Thymus (tissue), 11 donors: ENCODE measurements at regions not wholly inside any gene's neighbourhood (a gene's known extent, or its start where the extent isn't known, plus 50 kb on each side); places are given as distances from the start of the nearest gene placed in this dataset.
"Not testable (repeated sequence)": the region's sequence is repeated elsewhere in the genome, so short reads cannot be mapped to it uniquely, and the experiment has no call there.

Source experiments
- DNase-seq, 9 donors: peaks; one replicate each; pipeline ENCODE4 v3.0.0-alpha.2; 2013; ENCODE audit warnings: low spot score in 9 of 9, low read depth in 6 of 9, missing footprints in 1 of 9
- H3K27ac ChIP-seq, 2 donors: one replicate each; pipeline ENCODE4 v1.5.1; 2013; ENCODE audit warnings: control low read depth in 1 of 2, low read depth in 1 of 2, low read length in 1 of 2, mild to moderate bottlenecking in 1 of 2, moderate library complexity in 1 of 2
- H3K27me3 ChIP-seq, 2 donors: one replicate each; pipeline ENCODE4 v1.5.1; 2013; ENCODE audit warnings: low read length in 1 of 2; ENCODE audit not compliant: control insufficient read depth in 2 of 2, insufficient read depth in 1 of 2
- H3K36me3 ChIP-seq, 2 donors: one replicate each; pipeline ENCODE4 v1.5.1; 2013; ENCODE audit warnings: low read length in 1 of 2, mild to moderate bottlenecking in 1 of 2, moderate library complexity in 1 of 2; ENCODE audit not compliant: control insufficient read depth in 2 of 2, insufficient read depth in 2 of 2
- H3K4me1 ChIP-seq, 2 donors: one replicate each; pipeline ENCODE4 v1.5.1; 2013; ENCODE audit warnings: low read length in 2 of 2; ENCODE audit not compliant: control insufficient read depth in 2 of 2, insufficient read depth in 2 of 2
- H3K4me3 ChIP-seq, 2 donors: one replicate each; pipeline ENCODE4 v1.5.1; 2013; ENCODE audit warnings: low read length in 2 of 2, control low read depth in 1 of 2, mild to moderate bottlenecking in 1 of 2
- H3K9me3 ChIP-seq, 2 donors: one replicate each; pipeline ENCODE4 v1.5.1; 2013; ENCODE audit warnings: low read length in 1 of 2, mild to moderate bottlenecking in 1 of 2; ENCODE audit not compliant: control insufficient read depth in 2 of 2, insufficient read depth in 1 of 2
- WGBS: extraction: QIAGEN DNeasy Blood & Tissue Kit; methylation state at CpG from one replicate; pipeline ENCODE4 v1.1.7; 2013; 5-methylcytosine and 5-hydroxymethylcytosine counted together
- donor health status: healthy.

- WGBS = 65% methylated on average over 4 of the region's 4 CpGs
- Histone ChIP-seq H3K36me3 (no peaks in the 10 kb centered on the region), H3K27ac (no peak overlapping the region), H3K27me3 (no peaks in the 10 kb centered on the region), H3K4me1 (no peaks in the 10 kb centered on the region), H3K4me3 (no peak overlapping the region), H3K9me3 (no peaks in the 10 kb centered on the region)
- no peak for DNase-seq
Measured at GRCh38 chr2:123656590-123656989, 368.5 kb upstream of the CNTNAP5 start.

- DNase-seq = no peak
- no peaks in the 10 kb centered on the region for H3K9me3 ChIP-seq
- H3K27me3 ChIP-seq = no peaks in the 10 kb centered on the region
- H3K36me3 ChIP-seq = no peaks in the 10 kb centered on the region
- H3K4me3 ChIP-seq = no peak overlapping the region
- no peaks in the 10 kb centered on the region for H3K4me1 ChIP-seq
- 97% methylated on average over 1 of the region's 1 CpG for WGBS
- no peak overlapping the region for H3K27ac ChIP-seq
Measured at GRCh38 chr2:123659120-123659519, 366.0 kb upstream of the CNTNAP5 start.

- DNase-seq = no peak
- H3K4me3 ChIP-seq = no peak overlapping the region
- H3K36me3 ChIP-seq = no peaks in the 10 kb centered on the region
- no peaks in the 10 kb centered on the region for H3K4me1 ChIP-seq
- H3K27me3 ChIP-seq = no peaks in the 10 kb centered on the region
- H3K9me3 ChIP-seq = no peaks in the 10 kb centered on the region
- no peak overlapping the region for H3K27ac ChIP-seq
Measured at GRCh38 chr2:123670286-123670685, 354.8 kb upstream of the CNTNAP5 start.

GRCh38 chr2:123683797-123684196, 341.3 kb upstream of the CNTNAP5 start:
- WGBS = 97% methylated on average over 23 of the region's 23 CpGs
- not testable (repeated sequence) for H3K4me1 ChIP-seq, H3K9me3 ChIP-seq, H3K4me3 ChIP-seq, DNase-seq, H3K27me3 ChIP-seq, H3K36me3 ChIP-seq, H3K27ac ChIP-seq

GRCh38 chr2:123687064-123687463, 338.0 kb upstream of the CNTNAP5 start:
- Histone ChIP-seq H3K9me3 (peaks cover 0 to 8% of the 10 kb centered on the region in 2 donors), H3K27me3 (no peaks in the 10 kb centered on the region), H3K36me3 (no peaks in the 10 kb centered on the region), H3K4me1 (no peaks in the 10 kb centered on the region), H3K4me3 (no peak overlapping the region), H3K27ac (no peak overlapping the region)
- 95% methylated on average over 11 of the region's 11 CpGs for WGBS
- no peak for DNase-seq

GRCh38 chr2:123688231-123688940, 336.7 kb upstream of the CNTNAP5 start:
- H3K36me3 ChIP-seq = no peaks in the 10 kb centered on the region
- no peak for DNase-seq
- WGBS = 94% methylated on average over 16 of the region's 16 CpGs
- H3K27me3 ChIP-seq = no peaks in the 10 kb centered on the region
- H3K4me1 ChIP-seq = no peaks in the 10 kb centered on the region
- peaks cover 0 to 8% of the 10 kb centered on the region in 2 donors for H3K9me3 ChIP-seq
- no peak overlapping the region for H3K4me3 ChIP-seq
- H3K27ac ChIP-seq = no peak overlapping the region

GRCh38 chr2:123692121-123692520, 333.0 kb upstream of the CNTNAP5 start:
- H3K27me3 ChIP-seq = no peaks in the 10 kb centered on the region
- H3K27ac ChIP-seq = no peak overlapping the region
- 99% methylated on average over 2 of the region's 2 CpGs for WGBS
- H3K4me3 ChIP-seq = no peak overlapping the region
- no peaks in the 10 kb centered on the region for H3K36me3 ChIP-seq
- H3K4me1 ChIP-seq = no peaks in the 10 kb centered on the region
- no peak for DNase-seq
- H3K9me3 ChIP-seq = no peaks in the 10 kb centered on the region

- Histone ChIP-seq H3K9me3 (no peaks in the 10 kb centered on the region), H3K36me3 (no peaks in the 10 kb centered on the region), H3K27me3 (no peaks in the 10 kb centered on the region), H3K27ac (no peak overlapping the region), H3K4me3 (no peak overlapping the region), H3K4me1 (no peaks in the 10 kb centered on the region)
- WGBS = 43% methylated on average over 1 of the region's 1 CpG
- DNase-seq = no peak
Measured at GRCh38 chr2:123693836-123694235, 331.3 kb upstream of the CNTNAP5 start.

- Histone ChIP-seq H3K9me3 (no peaks in the 10 kb centered on the region), H3K27me3 (no peaks in the 10 kb centered on the region), H3K36me3 (no peaks in the 10 kb centered on the region), H3K4me1 (no peaks in the 10 kb centered on the region), H3K4me3 (no peak overlapping the region), H3K27ac (no peak overlapping the region)
- no peak for DNase-seq
- WGBS = 71% methylated on average over 4 of the region's 4 CpGs
Measured at GRCh38 chr2:123695426-123695825, 329.7 kb upstream of the CNTNAP5 start.
